Right lobe of liver (tissue), 4 donors: ENCODE measurements at regions not wholly inside any gene's neighbourhood (a gene's known extent, or its start where the extent isn't known, plus 50 kb on each side); places are given as distances from the start of the nearest gene placed in this dataset.
"Not testable (repeated sequence)": the region's sequence is repeated elsewhere in the genome, so short reads cannot be mapped to it uniquely, and the experiment has no call there.

ENCODE experiments used
- POLR2A ChIP-seq: fragments of 450-650 bp; IDR thresholded peaks from one replicate; pipeline ENCODE4 v1.6.1; 2017; ENCODE audit warnings: antibody characterized with exemption, mild to moderate bottlenecking
- TF ChIP-seq, protein P1 (sequence below), 4 donors: fragments of 200-600 bp in 3 of 4; fragments of 450-650 bp in 1 of 4; IDR thresholded peaks; one replicate each; pipeline versions ENCODE4 v1.5.1 to v1.8.0; 2016 to 2022; ENCODE audit warnings: antibody characterized with exemption in 4 of 4, mild to moderate bottlenecking in 2 of 4
- donor health status: DM: no; HTN: no; CAD: no.
- donor health status: DM: no; HTN: no; CAD: no.
- donor health status: DM: no; HTN: yes; CAD: no.

GRCh38 chr7:149574428-149574827, 76.8 kb upstream of the ZNF746 start:
- TF ChIP-seq, protein P1, sequence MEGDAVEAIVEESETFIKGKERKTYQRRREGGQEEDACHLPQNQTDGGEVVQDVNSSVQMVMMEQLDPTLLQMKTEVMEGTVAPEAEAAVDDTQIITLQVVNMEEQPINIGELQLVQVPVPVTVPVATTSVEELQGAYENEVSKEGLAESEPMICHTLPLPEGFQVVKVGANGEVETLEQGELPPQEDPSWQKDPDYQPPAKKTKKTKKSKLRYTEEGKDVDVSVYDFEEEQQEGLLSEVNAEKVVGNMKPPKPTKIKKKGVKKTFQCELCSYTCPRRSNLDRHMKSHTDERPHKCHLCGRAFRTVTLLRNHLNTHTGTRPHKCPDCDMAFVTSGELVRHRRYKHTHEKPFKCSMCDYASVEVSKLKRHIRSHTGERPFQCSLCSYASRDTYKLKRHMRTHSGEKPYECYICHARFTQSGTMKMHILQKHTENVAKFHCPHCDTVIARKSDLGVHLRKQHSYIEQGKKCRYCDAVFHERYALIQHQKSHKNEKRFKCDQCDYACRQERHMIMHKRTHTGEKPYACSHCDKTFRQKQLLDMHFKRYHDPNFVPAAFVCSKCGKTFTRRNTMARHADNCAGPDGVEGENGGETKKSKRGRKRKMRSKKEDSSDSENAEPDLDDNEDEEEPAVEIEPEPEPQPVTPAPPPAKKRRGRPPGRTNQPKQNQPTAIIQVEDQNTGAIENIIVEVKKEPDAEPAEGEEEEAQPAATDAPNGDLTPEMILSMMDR (IDR thresholded peaks at IDR 0.05): not testable (repeated sequence)
- not testable (repeated sequence) for TF ChIP-seq POLR2A
